SIG-M5 treated with dmso at 0.1 percent for 504 hours (cell line): ENCODE measurements at regions not wholly inside any gene's neighbourhood (a gene's known extent, or its start where the extent isn't known, plus 50 kb on each side); places are given as distances from the start of the nearest gene placed in this dataset.
"Not testable (repeated sequence)": the region's sequence is repeated elsewhere in the genome, so short reads cannot be mapped to it uniquely, and the experiment has no call there.

Source experiments
- DNase-seq: peaks from one replicate; lab custom pipeline; 2025; ENCODE audit not compliant: unreplicated experiment; lab: John Stamatoyannopoulos, UW

DNA sequence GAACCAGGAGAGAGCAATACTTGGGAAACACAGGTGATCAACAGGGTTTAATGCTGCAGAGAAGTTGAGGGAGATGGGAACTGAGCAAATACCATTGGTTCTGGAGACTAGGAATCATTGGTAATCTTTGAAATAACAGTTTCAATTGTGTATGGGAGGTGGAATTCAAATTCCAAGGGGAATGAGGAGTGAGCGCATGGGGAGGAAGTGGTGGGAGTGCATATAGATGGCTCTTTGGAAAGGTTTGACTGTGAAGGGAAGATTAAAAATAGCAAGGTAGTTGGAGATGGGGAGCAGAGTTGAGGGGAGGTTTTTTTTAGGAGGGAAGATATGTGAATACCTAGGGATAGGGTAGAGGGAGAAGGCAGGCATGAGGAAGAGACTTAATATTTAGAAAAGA is 51.1 kb upstream of the ROPN1 start:
- no peak for DNase-seq

DNA sequence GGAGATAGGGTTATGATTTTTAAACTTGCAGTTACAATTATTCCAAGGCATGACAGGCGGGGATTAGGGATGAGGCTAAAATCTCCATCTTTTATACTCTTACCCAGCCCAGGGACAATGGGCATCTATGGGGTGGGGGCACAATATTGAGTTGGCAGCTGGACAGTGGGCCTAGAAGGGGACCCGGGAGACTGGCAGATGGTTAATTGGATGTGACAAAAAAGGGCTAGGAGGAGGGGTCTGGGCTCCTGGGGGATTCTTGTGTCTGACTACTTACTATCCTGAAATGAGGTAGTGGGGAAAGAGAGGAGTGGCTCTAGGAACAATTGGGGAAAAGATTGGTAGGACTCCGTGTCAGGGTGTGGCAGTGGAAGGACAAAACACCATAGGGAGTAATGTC is 53.0 kb upstream of the ROPN1 start:
- DNase-seq = no peak

DNA sequence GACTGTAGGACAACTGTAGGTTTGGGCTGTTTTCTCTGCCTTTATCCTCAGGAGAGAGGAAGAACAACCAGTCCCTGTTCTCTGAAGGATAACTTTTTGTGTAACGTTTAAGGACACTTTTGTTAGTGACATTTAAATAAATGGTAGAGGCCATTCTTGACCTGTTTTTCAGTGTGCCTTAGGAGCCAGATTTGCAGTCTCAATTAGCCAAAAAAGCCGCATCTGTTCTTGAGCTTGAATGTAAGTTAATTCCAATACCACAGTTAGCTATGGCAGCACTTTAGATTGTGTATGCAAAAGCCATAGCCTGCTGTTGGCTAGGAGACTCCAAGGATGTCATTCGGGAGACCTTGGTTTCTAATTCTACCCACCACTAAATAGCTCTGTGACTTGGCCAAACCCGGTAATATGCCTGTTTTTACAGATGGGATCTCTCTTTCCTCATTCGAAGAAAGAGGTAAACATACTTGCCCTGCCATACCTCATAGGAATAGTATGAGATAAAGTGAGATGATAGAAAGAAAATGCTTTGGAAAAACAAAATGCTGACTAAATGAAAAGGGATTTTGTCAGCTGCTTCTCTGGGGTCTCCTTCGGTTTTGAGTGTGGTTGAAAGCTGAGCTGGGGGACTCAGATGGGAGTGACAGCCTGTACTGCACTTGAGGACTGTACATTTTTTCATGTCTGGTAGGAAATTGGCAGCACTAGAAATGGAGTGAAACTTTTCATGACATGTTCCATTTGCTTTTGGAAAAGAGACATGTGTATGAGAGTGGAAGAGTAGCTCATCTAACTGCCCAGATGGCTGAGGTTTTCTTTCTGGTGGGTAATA is 57.3 kb upstream of the ROPN1 start:
- DNase-seq = no peak

DNA sequence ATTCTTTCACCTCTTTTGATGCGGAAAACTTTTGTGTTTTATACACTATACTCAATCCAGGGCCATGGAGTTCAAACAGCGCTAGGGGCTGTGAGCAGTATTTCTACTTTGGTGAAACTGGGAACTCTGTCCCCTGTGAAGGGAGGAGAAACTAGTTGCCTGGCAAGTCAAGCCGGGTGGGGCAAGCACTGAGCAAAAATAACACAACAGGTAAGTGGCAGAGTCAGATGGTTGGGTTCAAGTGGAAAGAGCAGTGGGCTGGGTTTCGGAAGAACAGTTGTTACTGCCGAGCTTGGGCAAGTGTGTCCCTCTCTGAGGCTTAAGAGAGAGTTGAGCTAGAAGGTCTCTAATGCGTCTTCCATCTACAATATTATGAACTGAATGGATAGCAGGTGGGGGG is 59.7 kb upstream of the ROPN1 start:
- no peak for DNase-seq

DNA sequence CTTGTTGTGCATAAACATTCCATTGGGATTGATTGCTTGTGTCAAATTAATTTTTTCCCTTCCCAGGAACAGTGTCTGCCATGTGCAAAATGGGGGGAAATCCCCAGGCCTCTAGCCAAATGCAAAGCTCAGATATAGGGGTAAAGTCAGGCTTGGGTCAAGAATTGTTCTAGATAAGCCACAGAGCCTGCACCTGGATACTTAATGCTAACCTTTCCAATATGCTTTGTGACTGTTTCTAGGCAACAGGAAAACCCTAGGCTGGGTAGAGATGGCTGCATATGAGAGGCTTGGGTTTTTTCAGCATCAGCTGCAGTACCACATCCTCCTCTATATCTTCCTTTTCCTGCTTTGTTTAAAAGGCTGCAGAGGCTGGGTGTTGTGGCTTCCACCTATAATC is 61.9 kb upstream of the ROPN1 start:
- DNase-seq = no peak

DNA sequence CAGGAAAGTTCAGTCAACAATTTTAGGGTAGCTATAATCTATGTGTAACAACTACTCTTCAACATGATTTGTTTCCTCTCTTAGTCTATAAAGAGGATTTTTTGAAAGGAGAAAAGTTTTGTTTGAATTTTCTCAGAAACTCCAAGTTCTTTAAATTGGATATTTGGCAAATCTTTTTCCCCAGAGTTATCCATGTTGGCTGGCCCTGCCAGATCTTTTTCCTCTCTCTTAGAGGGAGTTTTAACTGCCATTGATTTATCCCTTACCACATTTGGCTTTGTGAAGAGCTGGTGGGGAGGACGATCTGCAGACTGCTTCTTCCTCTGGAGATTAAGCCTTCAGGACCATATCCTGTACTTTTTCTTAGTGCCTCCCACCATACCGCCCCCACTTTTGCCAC is 64.9 kb upstream of the ROPN1 start:
- DNase-seq = no peak

DNA sequence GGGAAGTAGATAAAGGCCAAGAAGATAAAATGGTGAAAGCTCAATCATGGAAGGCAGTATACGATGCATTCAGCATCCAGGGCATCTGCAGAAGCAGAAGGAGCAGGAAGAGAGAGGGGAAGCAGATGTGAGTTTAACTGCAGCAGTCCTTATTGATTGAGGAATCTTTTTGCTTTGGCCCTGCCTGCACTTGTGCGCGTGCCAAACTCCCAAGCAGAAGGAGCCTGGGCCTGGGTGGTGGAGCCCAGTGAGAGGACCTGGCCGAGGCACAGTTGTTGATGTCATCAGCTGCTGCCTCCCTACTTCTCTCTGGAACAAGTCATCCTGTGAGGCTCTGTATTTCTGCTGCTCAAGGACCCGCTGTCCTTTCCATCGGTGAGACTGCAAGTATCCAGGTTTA is 65.5 kb upstream of the ROPN1 start:
- no peak for DNase-seq

DNA sequence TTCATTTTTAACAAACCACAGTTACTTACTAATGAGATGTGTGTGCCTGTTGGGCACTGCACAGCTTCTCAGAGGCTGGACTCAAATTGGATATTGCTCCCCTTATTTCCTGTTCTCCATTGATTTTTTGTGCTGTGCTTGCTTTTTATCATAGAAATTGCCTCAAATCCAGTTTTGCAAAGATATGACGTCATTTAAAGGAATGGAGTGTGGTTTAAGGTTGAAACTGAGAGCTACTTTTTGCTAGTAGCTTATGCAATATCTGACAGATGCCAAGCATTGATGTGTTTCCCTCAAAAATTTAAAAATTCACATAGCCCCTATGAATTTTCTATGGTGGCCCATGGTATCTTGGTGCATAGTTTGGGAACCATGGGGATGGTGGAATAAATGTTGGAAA is 67.7 kb upstream of the ROPN1 start:
- DNase-seq = no peak

DNA sequence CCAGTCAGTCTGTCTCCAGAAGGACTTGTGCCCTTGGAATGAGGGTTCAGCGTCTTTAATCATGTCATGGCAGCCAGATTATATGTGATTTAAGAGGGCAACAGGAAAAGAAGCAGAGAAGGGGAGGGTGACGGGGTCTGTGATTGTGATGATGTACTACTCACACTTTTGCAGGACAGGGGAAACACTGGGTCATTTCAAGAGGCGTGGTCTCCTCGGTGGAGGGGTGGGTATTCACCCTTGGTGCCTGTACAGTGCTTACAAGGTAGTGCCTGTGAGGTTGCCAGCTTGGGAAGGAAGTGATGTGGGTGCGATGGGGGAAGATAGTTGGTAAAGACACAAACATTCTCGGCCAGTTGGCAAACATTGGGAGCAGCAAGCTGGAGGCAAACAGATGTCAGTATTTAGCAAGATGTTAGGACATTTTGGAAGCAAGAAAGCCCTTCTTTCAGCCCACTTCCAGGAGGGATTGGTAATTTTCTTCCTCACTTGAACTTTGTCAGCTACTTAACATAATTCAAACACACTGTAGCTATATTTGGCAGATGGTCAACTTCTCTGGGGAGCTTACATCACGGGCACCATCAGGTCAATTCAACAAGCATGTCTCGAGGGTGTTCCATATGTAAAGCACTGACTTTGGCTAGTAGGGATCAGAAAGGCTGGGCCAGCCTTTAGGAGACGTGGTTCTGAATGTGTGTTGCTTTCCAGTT is 71.4 kb upstream of the ROPN1 start:
- DNase-seq = no peak

DNA sequence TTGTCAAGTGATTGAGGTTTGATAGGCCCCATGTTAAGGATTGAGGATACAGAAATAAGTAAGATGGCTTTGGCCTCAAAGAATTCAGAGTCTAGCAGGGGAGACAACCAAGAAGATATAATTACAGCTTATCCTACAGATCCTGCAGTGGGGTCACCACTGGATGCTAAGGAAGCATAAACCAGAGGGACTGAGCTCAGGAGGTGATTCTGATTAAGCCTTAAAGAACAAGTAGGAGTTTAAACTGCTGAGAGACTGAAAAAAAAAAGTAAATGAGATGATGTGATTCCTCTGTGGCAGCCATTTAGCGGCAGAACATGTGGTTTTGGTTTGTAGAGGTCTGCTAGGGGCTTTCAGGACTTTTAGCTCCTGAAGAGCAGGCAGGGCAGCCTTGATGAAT is 72.1 kb upstream of the ROPN1 start:
- no peak for DNase-seq

DNA sequence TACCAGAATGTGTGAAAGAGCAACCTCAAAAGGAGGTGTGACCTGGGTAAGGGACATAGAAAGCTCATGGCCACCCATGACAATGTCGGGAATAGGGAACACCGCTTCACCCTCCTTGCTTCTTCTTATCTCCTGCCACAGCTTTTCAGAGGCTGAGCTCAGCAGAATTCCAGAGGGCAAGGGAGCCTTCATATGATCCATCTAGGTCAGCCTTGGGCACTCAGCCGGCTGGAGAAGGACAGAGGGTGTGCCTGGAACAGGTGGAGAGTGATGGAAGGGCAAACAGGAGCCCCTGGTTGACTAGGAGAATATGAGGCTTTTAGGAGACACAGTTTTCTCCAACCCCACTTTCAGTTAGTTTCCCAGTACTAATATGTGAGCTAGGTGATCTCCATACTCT is 74.6 kb upstream of the ROPN1 start:
- DNase-seq = not testable (repeated sequence)

DNA sequence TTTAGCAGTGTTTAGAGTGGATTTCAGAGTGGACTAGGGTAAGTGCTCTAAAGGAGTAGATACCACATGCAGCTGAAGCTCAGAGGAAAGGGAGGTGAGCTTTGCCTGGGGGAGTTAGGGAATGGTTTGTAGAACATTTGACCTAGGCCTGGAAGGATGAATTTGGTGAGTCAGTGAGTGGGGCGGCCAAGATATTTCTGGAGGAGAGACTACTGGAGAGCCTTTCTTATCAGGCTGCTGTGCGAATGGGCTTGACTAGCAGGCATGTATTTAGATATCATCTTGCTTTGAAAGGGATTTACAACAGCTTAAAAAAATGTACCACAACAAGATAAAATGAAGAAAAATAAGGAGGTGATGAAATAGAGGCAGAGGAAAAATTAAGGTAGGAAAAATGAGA is 77.8 kb upstream of the ROPN1 start:
- DNase-seq = not testable (repeated sequence)

DNA sequence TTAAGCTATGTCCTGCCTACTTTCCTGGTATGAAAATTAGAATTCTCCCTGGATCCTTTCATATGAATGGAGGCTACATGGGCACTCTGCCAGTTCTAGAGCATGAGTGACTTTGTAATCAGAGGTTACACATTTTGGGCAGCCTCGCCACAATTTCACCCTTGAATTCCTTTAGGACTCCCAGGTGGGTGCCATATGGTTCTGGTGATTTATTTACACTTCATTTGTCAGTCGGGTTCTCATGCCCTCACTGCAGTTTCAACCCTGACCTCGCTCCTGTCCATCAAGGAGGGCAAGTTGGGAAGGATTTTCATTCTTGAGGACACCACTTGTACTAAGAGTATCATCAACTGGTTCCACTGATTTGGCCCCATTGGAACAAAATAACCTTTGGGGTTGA is 83.2 kb upstream of the ROPN1 start:
- DNase-seq = not testable (repeated sequence)

DNA sequence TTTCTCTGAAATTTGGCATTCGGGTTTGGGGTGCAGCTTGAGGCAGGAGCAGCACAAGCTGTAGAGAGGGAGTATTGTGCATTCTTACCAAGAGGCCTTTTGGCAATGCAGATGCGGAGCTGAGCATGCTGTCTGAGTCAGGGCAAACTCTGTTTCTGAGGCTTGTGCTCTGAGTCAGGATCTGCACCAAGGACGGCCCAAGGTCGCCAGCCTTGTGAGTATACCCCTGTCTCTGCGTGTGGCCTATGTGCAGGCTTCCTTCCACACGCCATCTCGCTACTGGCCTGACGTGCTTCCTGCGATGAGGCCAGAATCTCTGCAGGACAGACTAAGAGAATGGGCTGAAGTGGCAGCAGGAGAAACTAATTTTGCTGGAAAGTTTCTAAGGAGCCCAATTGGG is 83.8 kb upstream of the ROPN1 start:
- no peak for DNase-seq

DNA sequence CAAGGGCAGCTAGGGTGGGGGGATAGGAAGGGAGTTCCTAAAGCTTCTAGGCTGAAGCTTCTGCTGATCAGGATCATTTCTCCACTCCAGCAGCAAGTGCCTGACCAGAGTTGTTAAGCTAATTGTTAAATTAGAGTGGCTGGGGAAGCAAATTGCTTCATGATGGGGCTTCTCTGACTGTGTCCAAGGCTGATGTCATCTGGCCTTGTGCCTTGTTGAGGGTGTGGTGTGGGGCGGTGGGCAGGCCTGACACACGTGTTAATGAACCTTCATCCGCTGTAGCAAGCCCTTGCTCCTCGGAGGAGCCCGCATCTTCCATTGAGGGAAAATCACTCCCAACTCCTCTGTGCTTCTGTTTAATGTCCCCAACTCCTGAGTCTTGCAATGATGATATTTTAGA is 84.3 kb upstream of the ROPN1 start:
- DNase-seq = no peak

DNA sequence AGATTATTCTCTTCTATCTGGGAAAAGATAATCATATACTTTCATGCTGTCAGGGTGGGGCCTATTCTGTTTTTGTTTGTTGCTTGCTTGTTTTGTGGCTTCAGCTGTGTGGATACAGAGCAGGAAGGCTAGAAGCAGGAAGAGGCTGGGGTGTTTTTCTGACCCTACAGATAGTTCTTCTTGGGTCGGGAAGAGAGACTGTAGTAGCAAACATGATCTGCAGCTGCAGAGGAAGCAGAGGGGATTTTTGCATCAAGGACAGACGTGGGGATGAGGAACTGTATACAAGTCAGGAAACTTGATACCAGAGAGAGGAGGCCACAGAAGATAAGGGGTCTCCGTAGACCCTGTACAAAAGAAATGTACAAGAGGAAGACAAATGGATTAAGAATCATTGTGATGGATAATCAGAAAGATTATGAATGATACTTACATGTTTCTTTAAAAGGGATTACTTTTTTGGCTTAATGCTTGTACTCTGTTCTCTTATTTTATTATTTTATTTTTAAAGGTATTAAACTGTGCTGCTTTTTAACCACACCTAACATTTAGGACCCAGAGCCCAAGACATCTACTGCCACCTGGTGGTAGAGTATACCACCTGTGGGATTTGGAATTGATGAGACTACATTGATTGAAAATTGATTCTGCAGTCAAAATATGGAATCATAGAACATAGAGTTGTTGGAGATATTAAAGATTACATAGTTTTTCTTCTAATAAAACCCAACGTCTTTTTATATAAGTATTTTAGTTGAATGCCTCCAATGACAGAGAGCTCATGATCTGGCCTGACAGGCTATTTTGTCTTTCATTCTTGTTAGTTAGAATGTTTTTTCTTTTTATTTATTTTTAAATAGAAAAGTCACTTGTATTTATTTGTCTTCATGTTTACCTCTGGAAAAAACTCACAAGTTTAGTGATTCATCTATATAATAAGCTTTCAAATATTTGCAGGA is 87.3 kb upstream of the ROPN1 start:
- DNase-seq = peak; percentile 23

DNA sequence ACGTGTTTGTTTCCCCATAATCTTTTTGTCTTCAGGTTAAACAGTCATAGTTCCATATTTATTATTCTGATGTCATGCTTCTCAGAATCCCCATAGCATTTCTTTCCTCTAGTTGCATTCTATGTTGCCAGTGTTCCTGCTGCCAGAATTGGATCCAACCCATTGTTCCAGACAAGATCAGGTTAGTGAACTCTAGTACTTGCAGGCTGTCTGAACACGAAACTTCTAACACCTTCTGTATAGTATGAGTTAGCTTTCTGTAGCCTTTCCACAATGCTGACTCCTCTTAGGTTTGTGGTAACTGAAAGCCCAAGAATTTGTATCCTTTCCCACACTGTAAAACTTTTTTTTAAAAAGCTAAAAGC is 88.0 kb upstream of the ROPN1 start:
- no peak for DNase-seq

DNA sequence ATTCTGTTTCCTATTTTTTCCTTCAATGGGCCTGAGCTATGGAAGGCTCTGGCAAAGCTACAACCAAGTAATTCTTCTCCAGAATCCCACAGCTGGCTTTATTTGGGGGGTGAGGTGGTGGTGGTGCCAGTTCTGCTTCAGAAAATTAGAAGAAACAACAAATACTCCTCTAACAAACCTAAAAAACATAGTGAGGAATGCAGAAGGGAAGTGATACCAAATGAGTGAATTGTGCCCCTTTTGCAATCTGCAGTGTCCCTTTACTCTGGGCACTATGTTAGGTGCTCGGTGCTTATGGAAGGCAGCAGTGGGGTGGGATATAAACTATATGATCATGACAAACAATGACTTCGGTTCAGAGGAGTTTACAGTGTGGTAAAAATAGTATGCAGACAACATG is 90.4 kb upstream of the ROPN1 start:
- no peak for DNase-seq

DNA sequence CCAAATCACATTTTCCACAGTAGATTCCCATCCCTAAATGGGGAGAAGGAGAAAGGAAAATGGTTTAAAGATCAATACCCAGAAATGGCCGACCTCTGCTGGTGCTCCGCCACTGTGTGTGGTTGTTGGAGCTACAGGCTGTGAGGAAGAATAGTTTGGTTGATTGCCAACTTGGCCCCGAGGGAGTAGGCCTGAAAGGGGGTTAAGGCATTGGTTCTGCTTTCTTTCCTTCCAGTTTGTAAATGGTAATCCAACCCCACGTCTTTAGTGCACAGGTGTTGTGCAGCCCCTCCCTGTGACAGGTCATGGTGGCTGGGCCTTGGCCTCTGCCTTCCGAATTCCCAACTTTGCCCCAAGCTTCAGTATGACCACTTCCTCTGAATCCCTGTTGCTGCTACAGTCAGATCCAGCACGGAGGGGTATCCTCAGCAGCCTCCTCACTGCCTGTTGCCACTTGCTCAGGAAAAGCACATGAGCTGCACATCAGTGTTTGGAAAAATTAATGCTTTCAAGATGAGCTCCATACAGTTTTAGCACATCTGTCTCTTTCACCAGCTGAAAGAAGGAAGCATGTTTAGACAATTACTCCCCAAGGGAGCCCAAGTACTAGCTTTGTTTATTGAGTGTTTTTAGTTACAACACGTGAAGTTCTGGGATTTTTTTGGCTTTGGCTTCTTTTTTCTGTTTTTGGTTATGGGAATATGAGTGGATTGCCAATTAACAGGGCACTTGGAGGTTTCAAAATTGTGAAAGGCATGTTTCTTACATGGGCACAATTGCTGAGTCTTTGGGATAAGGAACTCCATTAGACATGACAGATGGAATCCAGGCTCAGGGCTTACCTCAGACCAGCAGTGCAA is 92.3 kb upstream of the ROPN1 start:
- no peak for DNase-seq

DNA sequence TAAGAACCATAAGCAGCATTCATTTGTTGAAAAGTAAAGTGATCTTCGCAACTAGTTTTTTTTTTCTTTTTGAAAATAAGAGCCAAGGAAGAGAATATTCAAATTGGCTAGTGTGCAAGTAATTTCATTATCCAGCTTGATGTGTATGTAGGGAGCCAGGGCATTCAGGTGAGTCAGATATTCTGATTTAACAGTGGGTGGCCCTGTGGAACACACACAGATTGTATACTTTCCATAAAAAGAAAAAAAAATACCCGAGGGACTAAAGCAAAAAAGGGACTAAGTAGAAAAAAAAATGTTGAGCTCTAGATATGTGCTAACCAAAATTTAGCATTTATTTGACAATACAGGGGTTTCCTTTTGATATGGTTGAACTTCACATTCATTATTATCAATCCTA is 96.9 kb upstream of the ROPN1 start:
- no peak for DNase-seq

DNA sequence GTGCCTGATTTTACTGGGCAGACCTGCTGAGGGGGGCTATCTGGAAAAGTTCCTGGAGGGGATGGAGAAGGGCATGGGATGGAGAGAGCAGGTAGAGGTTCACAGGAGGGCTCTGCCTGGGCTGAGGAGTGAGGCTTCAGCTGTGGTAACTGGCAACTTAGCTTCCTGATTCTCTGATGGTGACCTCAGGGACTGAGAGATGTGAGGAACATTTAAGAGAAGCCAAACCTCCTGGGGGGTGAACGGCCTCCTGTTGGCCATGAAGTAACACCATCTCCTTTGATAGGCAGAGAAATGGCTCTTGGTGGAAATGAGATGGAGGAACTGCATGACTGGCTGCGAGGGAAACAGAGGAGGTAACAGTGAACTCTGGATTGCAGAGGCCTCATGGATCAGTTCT is 97.3 kb upstream of the ROPN1 start:
- no peak for DNase-seq
